ENCODE measurements at regions not wholly inside any gene's neighbourhood (a gene's known extent, or its start where the extent isn't known, plus 50 kb on each side); places are given as distances from the start of the nearest gene placed in this dataset.
"Not testable (repeated sequence)": the region's sequence is repeated elsewhere in the genome, so short reads cannot be mapped to it uniquely, and the experiment has no call there.

DNA sequence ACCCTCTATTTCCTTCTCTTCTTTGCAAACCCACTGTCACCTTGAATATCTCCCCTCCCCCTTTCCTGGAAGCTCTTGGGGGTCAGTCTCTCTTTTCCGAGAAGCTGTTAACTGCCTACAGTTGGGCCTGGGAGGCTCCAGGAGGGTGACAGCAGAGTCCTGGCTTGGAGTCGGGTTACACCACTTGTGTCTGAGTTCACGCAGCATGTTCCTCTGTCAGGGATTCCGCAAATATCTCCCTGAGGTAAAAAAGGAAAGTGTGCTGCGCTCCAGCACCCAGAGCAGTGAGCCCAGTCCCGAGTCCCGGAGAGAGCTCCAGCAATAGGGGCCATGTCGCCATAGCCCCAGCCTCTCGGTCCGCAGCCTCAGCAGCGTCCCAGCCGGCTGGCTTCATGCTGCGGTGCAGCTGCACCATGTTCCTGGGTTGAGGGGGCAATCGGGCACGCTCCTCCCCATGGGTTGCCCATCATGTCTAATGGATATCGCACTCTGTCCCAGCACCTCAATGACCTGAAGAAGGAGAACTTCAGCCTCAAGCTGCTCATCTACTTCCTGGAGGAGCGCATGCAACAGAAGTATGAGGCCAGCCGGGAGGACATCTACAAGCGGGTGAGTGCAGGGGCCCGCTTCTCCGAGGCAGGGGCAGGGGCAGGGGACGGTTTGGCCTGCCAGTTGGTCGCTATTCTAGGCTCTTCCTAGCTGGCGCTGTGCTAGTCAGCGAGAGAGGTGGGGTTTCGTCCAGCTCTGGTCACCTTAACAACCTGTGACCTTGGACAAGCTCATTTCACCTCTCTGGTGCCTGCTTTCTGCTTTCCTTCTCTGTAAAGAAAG lies 101.3 kb upstream of the SEC22B start:
- DNase-seq: not testable (repeated sequence)

DNA sequence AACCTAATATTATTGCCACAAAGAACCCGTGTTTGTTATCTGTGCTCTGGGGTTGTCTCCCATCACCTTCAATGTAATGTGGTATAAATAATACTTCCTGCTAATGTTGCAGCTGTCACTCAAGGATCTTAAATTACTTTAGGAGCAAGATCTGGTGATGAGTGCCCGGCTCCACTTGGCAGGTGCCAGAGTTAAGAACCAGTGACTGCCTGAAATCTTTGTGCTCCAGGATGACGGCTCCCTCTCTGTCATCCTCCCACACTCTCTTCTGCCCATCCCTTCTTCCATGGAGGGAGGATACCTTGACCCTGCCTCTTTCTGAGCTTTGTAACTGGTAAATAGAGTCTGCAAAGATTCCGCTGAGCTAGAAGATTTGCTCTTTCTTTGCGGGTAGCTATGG lies 100.4 kb upstream of the SEC22B start:
- DNase-seq: not testable (repeated sequence)

DNA sequence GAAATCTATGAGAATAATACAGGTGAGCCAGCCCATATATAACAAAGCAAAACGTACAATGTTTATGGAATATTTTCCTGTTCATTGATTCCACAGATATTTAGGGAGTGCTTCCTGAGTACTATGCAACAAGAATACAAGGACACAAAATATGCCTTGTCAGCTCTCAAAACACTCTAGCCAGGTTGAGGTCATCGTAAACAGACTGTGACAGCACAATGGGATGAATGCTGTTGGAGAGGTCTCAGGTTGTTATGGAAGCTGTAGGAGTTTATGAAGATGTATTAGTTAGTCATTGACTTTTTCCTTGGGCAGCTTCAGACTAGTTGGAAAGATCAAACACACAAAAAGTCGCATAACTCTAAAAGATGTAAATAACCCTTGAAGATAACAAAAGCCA lies 98.1 kb upstream of the SEC22B start:
- DNase-seq: not testable (repeated sequence)

DNA sequence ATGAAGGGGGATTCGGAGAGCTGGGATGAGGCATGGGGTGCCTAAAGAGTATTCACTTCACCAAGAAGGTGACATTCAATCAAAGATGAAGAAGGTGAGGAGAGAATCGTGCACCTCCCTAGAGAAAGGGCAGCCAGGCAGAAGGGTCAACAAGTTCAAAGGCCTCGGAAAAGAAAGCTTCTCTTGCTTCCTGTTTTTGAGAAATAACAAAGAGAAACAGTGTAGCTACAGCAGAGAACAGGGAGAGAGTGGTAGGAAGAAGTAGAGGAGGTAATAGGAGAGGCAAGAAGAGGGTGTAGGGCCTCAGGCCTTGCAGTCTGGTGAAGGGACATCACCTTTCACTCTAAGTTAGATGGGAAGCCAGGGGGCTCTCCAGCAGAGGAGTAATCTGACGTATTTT lies 97.0 kb upstream of the SEC22B start:
- DNase-seq: not testable (repeated sequence)

GRCh38 chr1:120272242-120272641 lies 95.9 kb upstream of the SEC22B start:
- DNase-seq: not testable (repeated sequence)

DNA sequence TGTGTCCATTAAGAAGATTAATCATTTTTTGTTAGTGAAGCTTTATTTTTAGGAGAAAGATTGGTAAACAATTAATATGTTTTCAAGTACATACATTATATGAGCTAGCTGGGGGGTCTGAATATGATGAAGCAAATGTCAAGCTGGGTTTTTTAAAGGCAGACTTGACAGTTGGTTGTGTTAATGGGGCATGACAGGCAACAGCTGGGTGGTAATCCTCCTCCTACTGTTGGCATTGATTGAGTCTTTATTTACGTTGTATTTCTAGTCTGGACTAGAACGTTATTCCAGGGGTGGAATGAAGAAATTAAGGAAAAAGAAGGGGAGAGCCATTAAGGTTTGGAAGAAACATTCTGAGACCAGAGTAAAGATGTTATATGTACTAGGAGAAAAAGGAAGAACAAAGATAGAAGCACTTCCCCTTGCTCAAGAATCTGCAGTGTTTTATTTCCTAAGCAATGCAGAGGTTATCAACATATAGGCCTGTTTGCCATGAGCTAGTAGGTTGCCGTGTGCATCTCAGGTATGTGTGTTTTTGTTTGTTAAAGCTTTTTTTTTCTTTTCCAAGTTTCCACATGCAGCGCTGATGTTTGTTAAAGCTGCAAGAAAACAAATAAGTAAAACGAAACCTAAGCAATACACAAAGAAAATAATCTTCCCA lies 95.4 kb upstream of the SEC22B start:
- DNase-seq: not testable (repeated sequence)

- DNase-seq: not testable (repeated sequence)
Observed at GRCh38 chr1:120267894-120268551, 91.7 kb upstream of the SEC22B start.

DNA sequence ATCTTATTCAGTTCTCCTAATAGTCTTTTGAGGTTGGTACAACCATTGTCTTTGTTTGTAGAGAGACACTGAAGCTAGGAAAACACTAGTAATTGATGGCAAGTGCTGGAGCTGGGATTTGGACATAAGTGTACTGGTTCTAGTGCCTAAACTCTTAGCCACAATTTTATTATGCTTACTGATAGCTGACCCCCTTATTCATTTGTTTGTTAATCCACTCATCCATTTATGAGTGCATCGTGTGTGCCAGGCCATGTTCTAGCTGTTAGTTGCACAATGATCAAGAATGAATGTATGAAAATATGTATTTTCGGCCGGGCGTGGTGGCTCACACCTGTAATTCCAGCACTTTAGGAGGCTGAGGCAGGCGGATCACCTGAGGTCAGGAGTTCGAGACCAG lies 88.2 kb upstream of the SEC22B start:
- DNase-seq: not testable (repeated sequence)

- DNase-seq: not testable (repeated sequence)
Observed at GRCh38 chr1:120262791-120263751, 86.8 kb upstream of the SEC22B start.

DNA sequence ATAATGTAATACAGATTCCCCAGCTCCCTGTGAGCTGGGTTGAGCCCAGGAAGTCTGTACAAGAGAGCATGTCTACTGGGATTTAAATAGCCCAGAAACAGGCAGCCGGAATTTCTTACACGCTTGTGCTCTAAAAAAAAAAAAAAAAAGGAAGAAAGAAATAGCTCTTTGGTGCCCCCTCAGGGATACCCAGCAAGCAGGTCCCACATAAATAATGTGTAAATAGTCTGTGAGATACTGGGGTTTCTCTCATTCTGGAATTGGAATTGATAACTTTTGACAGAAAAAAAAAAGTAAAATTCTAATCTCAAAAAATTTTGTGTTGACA lies 81.4 kb upstream of the SEC22B start:
- DNase-seq: not testable (repeated sequence)

GRCh38 chr1:120257064-120257777 lies 80.9 kb upstream of the SEC22B start:
- DNase-seq: not testable (repeated sequence)

DNA sequence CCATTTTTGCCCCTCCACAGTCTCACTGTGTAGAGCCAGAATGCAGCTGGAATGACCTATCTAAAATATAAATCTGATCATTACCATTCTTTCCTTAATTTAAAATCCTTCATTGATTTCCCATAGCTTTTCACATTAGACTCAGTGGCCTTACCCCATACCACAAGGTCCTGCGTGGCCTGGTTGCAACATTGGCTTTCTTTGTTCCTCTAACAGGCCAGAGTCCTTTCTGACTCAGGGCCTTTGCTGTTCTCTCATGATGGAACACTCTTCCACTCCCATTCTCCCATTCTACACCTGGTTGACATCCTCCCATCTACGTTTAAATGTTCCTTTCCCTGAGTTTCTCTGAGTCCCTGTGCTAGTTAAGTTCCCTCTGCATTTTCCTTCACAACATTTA lies 74.4 kb upstream of the SEC22B start:
- DNase-seq: not testable (repeated sequence)

- DNase-seq: not testable (repeated sequence)
Observed at GRCh38 chr1:120248726-120249427, 72.6 kb upstream of the SEC22B start.

GRCh38 chr1:120248203-120248602 lies 71.9 kb upstream of the SEC22B start:
- not testable (repeated sequence) for DNase-seq

GRCh38 chr1:120243867-120244266 lies 67.5 kb upstream of the SEC22B start:
- DNase-seq: not testable (repeated sequence)

DNA sequence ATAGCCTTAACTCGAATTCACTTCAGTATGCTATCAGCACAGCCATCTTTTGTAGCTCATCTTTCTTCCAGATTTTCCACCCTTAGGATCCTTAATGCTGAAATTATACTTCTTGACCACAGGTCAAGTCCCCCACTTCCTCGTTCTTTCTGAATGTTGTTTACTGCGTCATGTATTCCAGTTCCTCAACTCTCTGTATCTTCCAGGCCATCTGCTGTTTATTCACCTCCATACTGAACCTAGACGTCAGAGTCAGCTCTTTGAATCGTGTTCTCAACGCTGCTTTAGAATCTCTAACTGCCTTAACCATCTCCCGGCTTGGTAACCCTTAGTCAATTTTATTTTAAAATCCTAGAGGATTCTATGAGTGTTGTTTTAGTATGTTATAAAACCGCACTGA lies 66.3 kb upstream of the SEC22B start:
- not testable (repeated sequence) for DNase-seq

- not testable (repeated sequence) for DNase-seq
Observed at GRCh38 chr1:120241868-120242267, 65.5 kb upstream of the SEC22B start.

- DNase-seq: not testable (repeated sequence)
Observed at GRCh38 chr1:120240181-120240580, 63.9 kb upstream of the SEC22B start.

- not testable (repeated sequence) for DNase-seq
Observed at GRCh38 chr1:120239351-120239750, 63.0 kb upstream of the SEC22B start.

- not testable (repeated sequence) for DNase-seq
Observed at GRCh38 chr1:120238867-120239266, 62.5 kb upstream of the SEC22B start.

DNA sequence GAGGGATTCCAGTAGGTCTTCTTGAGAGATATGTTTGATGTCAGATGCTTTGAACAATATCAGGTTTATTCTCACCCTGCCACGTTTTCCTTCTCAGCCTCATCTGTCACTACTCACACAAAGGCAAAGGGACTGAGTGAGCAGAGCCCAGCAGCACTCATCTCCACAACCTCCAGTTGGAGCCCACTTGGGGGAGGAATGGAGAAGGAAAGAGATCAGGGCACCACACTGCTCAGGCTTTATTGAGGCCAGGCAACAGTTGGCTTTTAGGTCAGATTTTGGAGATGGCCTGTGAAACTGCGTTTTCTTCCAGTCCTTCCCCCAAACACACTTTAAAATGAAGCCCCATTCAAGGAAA lies 57.3 kb upstream of the SEC22B start:
- DNase-seq: not testable (repeated sequence)
